DOHH2 (cell line): ENCODE measurements at regions not wholly inside any gene's neighbourhood (a gene's known extent, or its start where the extent isn't known, plus 50 kb on each side); places are given as distances from the start of the nearest gene placed in this dataset.

Experiments used
- EZH2phosphoT487 ChIP-seq: fragments of 200-600 bp; sonication (generic); IDR thresholded peaks from 2 replicates; pipeline ENCODE4 v1.6.1; 2017; ENCODE audit warnings: borderline replicate concordance, mild to moderate bottlenecking, antibody characterized with exemption, low read length, moderate library complexity, mixed read lengths
- TF ChIP-seq, protein P1 (sequence below): fragments of 200-600 bp; sonication (generic); IDR thresholded peaks from one replicate; pipeline ENCODE4 v1.5.1; 2014; ENCODE audit warnings: antibody characterized with exemption, mild to moderate bottlenecking, low read depth, low read length; ENCODE audit not compliant: poor library complexity, severe bottlenecking

- TF ChIP-seq, protein P1, sequence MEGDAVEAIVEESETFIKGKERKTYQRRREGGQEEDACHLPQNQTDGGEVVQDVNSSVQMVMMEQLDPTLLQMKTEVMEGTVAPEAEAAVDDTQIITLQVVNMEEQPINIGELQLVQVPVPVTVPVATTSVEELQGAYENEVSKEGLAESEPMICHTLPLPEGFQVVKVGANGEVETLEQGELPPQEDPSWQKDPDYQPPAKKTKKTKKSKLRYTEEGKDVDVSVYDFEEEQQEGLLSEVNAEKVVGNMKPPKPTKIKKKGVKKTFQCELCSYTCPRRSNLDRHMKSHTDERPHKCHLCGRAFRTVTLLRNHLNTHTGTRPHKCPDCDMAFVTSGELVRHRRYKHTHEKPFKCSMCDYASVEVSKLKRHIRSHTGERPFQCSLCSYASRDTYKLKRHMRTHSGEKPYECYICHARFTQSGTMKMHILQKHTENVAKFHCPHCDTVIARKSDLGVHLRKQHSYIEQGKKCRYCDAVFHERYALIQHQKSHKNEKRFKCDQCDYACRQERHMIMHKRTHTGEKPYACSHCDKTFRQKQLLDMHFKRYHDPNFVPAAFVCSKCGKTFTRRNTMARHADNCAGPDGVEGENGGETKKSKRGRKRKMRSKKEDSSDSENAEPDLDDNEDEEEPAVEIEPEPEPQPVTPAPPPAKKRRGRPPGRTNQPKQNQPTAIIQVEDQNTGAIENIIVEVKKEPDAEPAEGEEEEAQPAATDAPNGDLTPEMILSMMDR: no peak
- TF ChIP-seq EZH2phosphoT487: no peak
These were observed 138.0 kb downstream of the ZNF664 start for GRCh38 chr12:124111006-124111405.
